ENCODE measurements at regions not wholly inside any gene's neighbourhood (a gene's known extent, or its start where the extent isn't known, plus 50 kb on each side); places are given as distances from the start of the nearest gene placed in this dataset.
A peak's percentile ranks its signal among the peaks of the same experiment; 100 is the strongest.

GRCh38 chr14:103258211-103258610 lies 75.8 kb upstream of the EIF5 start:
- Histone ChIP-seq H3K27me3 (ENCODE audit: control insufficient read depth, insufficient read depth, low read length) (no peaks in the 10 kb centered on the region), H3K9me3 (ENCODE audit: control insufficient read depth, insufficient read depth, low read length) (no peaks in the 10 kb centered on the region), H3K9ac (ENCODE audit: low read depth, low read length) (no peak overlapping the region), H3K4me3 (ENCODE audit: low read depth, low read length) (no peak overlapping the region), H3K4me1 (ENCODE audit: control insufficient read depth, insufficient read depth, low read length) (peaks cover 3% of the 10 kb centered on the region), H3K36me3 (ENCODE audit: control insufficient read depth, insufficient read depth, low read length) (no peaks in the 10 kb centered on the region)

- Histone ChIP-seq H3K9ac (ENCODE audit: low read depth, low read length) (no peak overlapping the region), H3K4me3 (ENCODE audit: low read depth, low read length) (no peak overlapping the region), H3K9me3 (ENCODE audit: control insufficient read depth, insufficient read depth, low read length) (no peaks in the 10 kb centered on the region), H3K4me1 (ENCODE audit: control insufficient read depth, insufficient read depth, low read length) (peaks cover 3% of the 10 kb centered on the region), H3K27me3 (ENCODE audit: control insufficient read depth, insufficient read depth, low read length) (no peaks in the 10 kb centered on the region), H3K36me3 (ENCODE audit: control insufficient read depth, insufficient read depth, low read length) (no peaks in the 10 kb centered on the region)
These were observed 74.9 kb upstream of the EIF5 start for GRCh38 chr14:103259184-103259583.

GRCh38 chr14:103259801-103260628 lies 74.0 kb upstream of the EIF5 start:
- H3K27me3 ChIP-seq (ENCODE audit: control insufficient read depth, insufficient read depth, low read length) = no peaks in the 10 kb centered on the region
- H3K9ac ChIP-seq (ENCODE audit: low read depth, low read length) = no peak overlapping the region
- no peak overlapping the region for H3K4me3 ChIP-seq (ENCODE audit: low read depth, low read length)
- H3K9me3 ChIP-seq (ENCODE audit: control insufficient read depth, insufficient read depth, low read length) = no peaks in the 10 kb centered on the region
- no peaks in the 10 kb centered on the region for H3K36me3 ChIP-seq (ENCODE audit: control insufficient read depth, insufficient read depth, low read length)
- peaks cover 3% of the 10 kb centered on the region for H3K4me1 ChIP-seq (ENCODE audit: control insufficient read depth, insufficient read depth, low read length)

DNA sequence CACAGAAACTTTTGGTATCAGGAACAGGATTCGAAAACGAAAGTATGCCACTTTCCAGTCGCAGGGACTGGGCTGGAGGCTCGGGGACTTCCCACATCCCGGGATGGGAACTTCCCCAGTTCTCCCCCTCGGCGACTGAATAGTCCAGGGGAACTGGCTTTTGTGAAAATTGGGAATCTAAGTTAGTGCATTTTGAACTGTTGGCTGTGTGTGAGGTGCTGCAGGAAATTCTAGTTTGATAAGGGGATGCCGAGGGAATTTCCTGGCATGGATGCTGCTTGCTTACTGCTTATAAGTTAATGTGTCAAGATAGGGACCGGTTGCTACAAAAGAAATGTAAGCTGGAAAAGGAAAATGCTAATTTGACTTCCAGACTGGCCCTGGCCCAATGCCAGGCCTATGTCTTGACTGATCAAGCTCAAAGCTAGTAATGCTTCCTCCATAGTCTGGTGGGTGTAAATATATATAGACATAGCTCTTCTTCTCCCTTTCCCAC lies 73.4 kb upstream of the EIF5 start:
- no peak overlapping the region for H3K9ac ChIP-seq (ENCODE audit: low read depth, low read length)
- no peaks in the 10 kb centered on the region for H3K27me3 ChIP-seq (ENCODE audit: control insufficient read depth, insufficient read depth, low read length)
- no peak overlapping the region for H3K4me3 ChIP-seq (ENCODE audit: low read depth, low read length)
- no peaks in the 10 kb centered on the region for H3K9me3 ChIP-seq (ENCODE audit: control insufficient read depth, insufficient read depth, low read length)
- H3K4me1 ChIP-seq (ENCODE audit: control insufficient read depth, insufficient read depth, low read length) = peaks cover 3% of the 10 kb centered on the region
- H3K36me3 ChIP-seq (ENCODE audit: control insufficient read depth, insufficient read depth, low read length) = no peaks in the 10 kb centered on the region

DNA sequence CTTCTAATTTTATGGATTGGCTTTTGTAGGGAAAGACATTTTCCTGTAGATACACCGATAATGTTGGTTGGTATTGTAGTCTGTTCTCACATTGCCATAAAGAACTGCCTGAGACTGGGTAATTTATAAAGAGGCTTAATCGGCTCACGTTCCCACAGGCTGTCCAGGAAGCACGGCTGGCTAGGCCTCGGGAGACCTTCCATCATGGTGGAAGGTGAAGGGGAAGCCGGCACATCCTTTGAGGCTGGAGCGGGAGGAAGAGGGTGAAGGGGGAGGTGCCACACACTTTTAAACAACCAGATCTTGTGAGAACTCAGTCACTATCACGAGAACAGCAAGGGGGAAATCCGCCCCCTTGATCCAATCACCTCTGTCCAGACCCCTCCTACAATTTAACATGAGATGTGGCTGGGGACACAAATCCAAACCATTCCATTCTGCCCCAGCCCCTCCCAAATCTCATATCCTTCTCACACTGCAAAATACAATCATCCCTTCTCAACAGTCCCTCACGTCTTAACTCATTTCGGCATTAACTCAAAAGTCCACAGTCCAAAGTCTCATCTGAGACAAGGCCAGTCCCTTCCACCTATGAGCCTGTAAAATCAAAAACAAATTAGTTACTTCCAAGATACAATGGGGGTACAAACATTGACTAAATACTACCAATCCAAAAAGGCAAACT lies 66.7 kb upstream of the EIF5 start:
- no peak overlapping the region for H3K4me3 ChIP-seq (ENCODE audit: low read depth, low read length)
- H3K36me3 ChIP-seq (ENCODE audit: control insufficient read depth, insufficient read depth, low read length) = peaks cover 3% of the 10 kb centered on the region
- peaks cover 2% of the 10 kb centered on the region for H3K27me3 ChIP-seq (ENCODE audit: control insufficient read depth, insufficient read depth, low read length)
- H3K4me1 ChIP-seq (ENCODE audit: control insufficient read depth, insufficient read depth, low read length) = no peaks in the 10 kb centered on the region
- no peaks in the 10 kb centered on the region for H3K9me3 ChIP-seq (ENCODE audit: control insufficient read depth, insufficient read depth, low read length)
- no peak overlapping the region for H3K9ac ChIP-seq (ENCODE audit: low read depth, low read length)

DNA sequence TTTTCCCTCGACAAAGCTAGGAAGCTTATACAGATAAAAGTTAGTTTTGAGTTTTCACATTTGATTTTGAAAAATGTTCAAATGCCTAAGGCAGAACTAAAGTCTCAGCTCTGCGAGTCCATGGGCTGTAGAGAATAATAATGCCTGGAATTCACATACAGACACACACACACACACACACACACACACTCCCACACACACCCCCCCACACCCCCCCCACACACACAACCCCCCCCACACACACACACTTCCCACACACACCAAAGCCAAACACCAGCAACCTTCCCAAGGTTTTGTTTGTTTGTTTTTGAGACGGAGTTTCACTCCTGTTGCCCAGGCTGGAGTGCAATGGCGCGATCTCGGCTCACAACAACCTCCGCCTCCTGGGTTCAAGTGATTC lies 62.8 kb upstream of the EIF5 start:
- Histone ChIP-seq H3K4me1 (ENCODE audit: control insufficient read depth, insufficient read depth, low read length) (peaks cover 3% of the 10 kb centered on the region), H3K27me3 (ENCODE audit: control insufficient read depth, insufficient read depth, low read length) (peaks cover 32% of the 10 kb centered on the region), H3K9ac (ENCODE audit: low read depth, low read length) (no peak overlapping the region), H3K36me3 (ENCODE audit: control insufficient read depth, insufficient read depth, low read length) (peaks cover under 1% of the 10 kb centered on the region), H3K4me3 (ENCODE audit: low read depth, low read length) (no peak overlapping the region), H3K9me3 (ENCODE audit: control insufficient read depth, insufficient read depth, low read length) (no peaks in the 10 kb centered on the region)

- peak overlapping the region; percentile 41 for H3K4me3 ChIP-seq (ENCODE audit: low read depth, low read length)
- no peak overlapping the region for H3K9ac ChIP-seq (ENCODE audit: low read depth, low read length)
- peaks cover 3% of the 10 kb centered on the region for H3K4me1 ChIP-seq (ENCODE audit: control insufficient read depth, insufficient read depth, low read length)
- no peaks in the 10 kb centered on the region for H3K36me3 ChIP-seq (ENCODE audit: control insufficient read depth, insufficient read depth, low read length)
- no peaks in the 10 kb centered on the region for H3K9me3 ChIP-seq (ENCODE audit: control insufficient read depth, insufficient read depth, low read length)
- H3K27me3 ChIP-seq (ENCODE audit: control insufficient read depth, insufficient read depth, low read length) = peaks cover 47% of the 10 kb centered on the region
These were observed 60.8 kb upstream of the EIF5 start for GRCh38 chr14:103273145-103273744.

DNA sequence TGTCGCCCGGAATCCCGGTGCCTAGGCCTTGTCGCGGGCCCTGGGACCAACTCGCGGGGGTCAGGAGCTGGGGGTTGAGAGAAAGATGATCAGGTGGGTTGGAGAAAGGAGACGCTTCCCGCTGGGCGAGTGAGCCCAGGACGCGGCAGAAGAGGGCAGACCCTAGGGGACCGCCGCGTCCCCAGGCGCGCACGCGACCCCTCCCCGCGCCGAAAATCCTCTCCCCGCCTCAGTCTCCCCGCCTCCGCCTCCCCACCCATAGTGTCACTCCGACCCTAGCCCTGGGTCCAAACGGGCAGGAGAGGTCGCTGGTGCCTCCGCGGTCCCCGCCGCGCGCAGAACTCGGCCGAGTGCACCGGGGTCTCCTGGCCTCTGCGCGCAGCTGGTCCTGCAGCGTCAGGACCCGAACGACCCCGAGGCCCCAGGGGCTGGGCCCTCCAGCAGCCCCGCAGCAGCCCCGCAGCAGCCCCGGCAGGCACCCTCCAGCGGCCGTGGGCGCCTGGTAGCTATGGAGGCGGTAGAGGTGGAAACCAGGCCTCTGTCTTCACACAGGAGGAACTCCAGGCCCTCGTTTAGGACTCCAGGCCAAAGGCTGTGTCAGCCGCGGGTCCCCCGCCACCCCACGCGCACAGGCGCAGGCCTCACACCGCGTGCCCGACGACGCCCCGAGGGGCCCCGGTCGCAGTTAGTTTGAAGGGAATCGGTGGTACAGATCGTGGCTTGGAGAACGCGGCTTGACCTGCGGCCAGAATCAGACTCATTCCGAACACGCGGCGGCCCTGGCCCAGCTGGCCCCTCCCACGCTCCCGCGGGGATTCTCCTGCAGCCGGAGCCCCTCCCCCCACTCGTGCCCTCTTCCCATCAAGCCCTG lies 60.1 kb upstream of the EIF5 start:
- H3K4me1 ChIP-seq (ENCODE audit: control insufficient read depth, insufficient read depth, low read length) = peaks cover 3% of the 10 kb centered on the region
- peak overlapping the region; percentile 41 for H3K4me3 ChIP-seq (ENCODE audit: low read depth, low read length)
- no peaks in the 10 kb centered on the region for H3K36me3 ChIP-seq (ENCODE audit: control insufficient read depth, insufficient read depth, low read length)
- peaks cover 48% of the 10 kb centered on the region for H3K27me3 ChIP-seq (ENCODE audit: control insufficient read depth, insufficient read depth, low read length)
- no peaks in the 10 kb centered on the region for H3K9me3 ChIP-seq (ENCODE audit: control insufficient read depth, insufficient read depth, low read length)
- H3K9ac ChIP-seq (ENCODE audit: low read depth, low read length) = no peak overlapping the region

DNA sequence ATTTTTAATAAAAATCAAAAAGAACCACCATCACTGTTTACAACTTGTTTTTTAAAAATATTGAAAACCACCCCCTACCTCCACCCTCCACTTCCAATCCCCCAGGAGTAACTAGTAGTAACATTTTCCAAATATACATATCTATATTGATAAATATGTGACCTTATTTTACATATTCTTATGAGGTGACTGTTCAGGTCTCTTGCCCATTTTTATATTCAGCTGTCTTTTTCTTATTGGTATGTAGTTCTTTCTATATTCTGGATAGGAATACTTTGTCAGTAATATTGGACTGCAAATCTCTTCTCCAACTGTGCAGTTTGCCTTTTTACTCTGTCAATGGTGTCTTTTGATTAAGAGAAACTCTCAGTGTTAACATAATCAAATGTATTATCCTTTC lies 59.0 kb upstream of the EIF5 start:
- no peak overlapping the region for H3K4me3 ChIP-seq (ENCODE audit: low read depth, low read length)
- no peaks in the 10 kb centered on the region for H3K9me3 ChIP-seq (ENCODE audit: control insufficient read depth, insufficient read depth, low read length)
- H3K36me3 ChIP-seq (ENCODE audit: control insufficient read depth, insufficient read depth, low read length) = no peaks in the 10 kb centered on the region
- peaks cover 3% of the 10 kb centered on the region for H3K4me1 ChIP-seq (ENCODE audit: control insufficient read depth, insufficient read depth, low read length)
- peaks cover 57% of the 10 kb centered on the region for H3K27me3 ChIP-seq (ENCODE audit: control insufficient read depth, insufficient read depth, low read length)
- no peak overlapping the region for H3K9ac ChIP-seq (ENCODE audit: low read depth, low read length)

DNA sequence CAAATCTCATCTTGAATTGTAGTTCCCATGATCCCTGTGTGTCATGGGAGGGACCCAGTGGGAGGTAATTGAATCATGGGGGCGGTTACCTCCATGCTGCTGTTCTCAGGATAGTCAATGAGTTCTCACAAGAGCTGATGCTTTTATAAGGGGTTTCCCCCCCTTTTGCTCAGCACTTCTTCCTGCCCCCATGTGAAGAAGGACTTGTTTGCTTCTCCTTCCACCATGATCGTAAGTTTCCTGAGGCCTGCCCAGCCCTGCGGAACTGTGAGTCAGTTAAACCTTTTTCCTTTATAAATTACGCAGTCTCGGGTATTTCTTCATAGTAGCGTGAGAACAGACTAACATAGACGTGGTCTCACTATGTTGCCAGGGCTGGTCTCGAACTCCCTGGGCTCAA lies 56.1 kb upstream of the EIF5 start:
- Histone ChIP-seq H3K4me1 (ENCODE audit: control insufficient read depth, insufficient read depth, low read length) (peaks cover 5% of the 10 kb centered on the region), H3K9ac (ENCODE audit: low read depth, low read length) (no peak overlapping the region), H3K36me3 (ENCODE audit: control insufficient read depth, insufficient read depth, low read length) (no peaks in the 10 kb centered on the region), H3K27me3 (ENCODE audit: control insufficient read depth, insufficient read depth, low read length) (peaks cover 52% of the 10 kb centered on the region), H3K4me3 (ENCODE audit: low read depth, low read length) (no peak overlapping the region), H3K9me3 (ENCODE audit: control insufficient read depth, insufficient read depth, low read length) (no peaks in the 10 kb centered on the region)
